Nephron (organoid): ENCODE measurements at regions not wholly inside any gene's neighbourhood (a gene's known extent, or its start where the extent isn't known, plus 50 kb on each side); places are given as distances from the start of the nearest gene placed in this dataset.
A peak's percentile ranks its signal among the peaks of the same experiment; 100 is the strongest.

Source experiments
- H3K27ac Mint-ChIP-seq, 3 experiments: 2 replicates each; pipeline ENCODE4 v1.8.0; 2020; ENCODE audit warnings: mixed read lengths in 3 of 3, mild to moderate bottlenecking in 2 of 3, moderate library complexity in 1 of 3
- H3K27me3 Mint-ChIP-seq: 2 replicates; pipeline ENCODE4 v1.8.0; 2021; ENCODE audit warnings: low read depth, mild to moderate bottlenecking, moderate library complexity, mixed read lengths
- H3K36me3 Mint-ChIP-seq: 2 replicates; pipeline ENCODE4 v1.8.0; 2020; ENCODE audit warnings: low read depth, mixed read lengths
- H3K4me1 Mint-ChIP-seq: 2 replicates; pipeline ENCODE4 v1.8.0; 2020; ENCODE audit warnings: mixed read lengths
- H3K4me3 Mint-ChIP-seq, 3 experiments: 2 replicates each; pipeline ENCODE4 v1.8.0; 2020; ENCODE audit warnings: mild to moderate bottlenecking in 3 of 3, mixed read lengths in 3 of 3, moderate library complexity in 2 of 3
- H3K9me3 Mint-ChIP-seq: 2 replicates; pipeline ENCODE4 v1.8.0; 2020; ENCODE audit warnings: mixed read lengths
- TF ChIP-seq, protein P1 (sequence below), 3 experiments: fragments of 200-600 bp; sonication (generic); IDR thresholded peaks; one replicate each; pipeline ENCODE4 v1.5.0; 2021; ENCODE audit warnings: antibody characterized with exemption in 3 of 3; ENCODE audit not compliant: unreplicated experiment in 3 of 3

DNA sequence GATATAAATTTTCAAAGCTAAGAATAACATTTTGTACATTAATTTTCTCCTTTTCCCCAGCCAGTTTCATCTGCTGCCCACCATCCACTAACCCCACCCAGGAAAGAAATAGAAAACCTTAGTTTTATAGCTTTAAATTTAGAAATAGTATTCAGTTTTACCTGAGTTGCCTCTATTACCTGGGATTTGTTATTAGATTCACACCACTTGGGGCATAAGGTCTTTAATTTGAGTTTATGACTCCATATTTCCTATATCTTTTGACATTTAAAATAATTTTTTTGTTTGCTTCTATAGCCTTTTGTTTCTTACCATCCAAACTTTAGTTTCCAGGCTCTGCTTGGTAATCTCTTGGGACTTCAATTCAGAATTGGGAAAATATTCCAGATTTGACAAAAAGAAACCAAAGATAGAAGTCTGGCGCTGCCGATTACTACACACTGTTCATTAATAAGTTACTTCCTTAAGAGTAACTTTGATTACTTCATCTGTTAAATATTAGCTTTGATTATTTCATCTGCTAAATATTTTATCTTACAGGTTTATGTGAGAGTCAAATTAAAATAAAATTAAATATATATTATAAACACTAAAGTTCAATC is 485.5 kb upstream of the FOXG1 start:
- no peaks in the 10 kb centered on the region for H3K27me3 Mint-ChIP-seq
- H3K4me1 Mint-ChIP-seq, result no peaks in the 10 kb centered on the region
- H3K36me3 Mint-ChIP-seq, result no peaks in the 10 kb centered on the region
- TF ChIP-seq, protein P1, sequence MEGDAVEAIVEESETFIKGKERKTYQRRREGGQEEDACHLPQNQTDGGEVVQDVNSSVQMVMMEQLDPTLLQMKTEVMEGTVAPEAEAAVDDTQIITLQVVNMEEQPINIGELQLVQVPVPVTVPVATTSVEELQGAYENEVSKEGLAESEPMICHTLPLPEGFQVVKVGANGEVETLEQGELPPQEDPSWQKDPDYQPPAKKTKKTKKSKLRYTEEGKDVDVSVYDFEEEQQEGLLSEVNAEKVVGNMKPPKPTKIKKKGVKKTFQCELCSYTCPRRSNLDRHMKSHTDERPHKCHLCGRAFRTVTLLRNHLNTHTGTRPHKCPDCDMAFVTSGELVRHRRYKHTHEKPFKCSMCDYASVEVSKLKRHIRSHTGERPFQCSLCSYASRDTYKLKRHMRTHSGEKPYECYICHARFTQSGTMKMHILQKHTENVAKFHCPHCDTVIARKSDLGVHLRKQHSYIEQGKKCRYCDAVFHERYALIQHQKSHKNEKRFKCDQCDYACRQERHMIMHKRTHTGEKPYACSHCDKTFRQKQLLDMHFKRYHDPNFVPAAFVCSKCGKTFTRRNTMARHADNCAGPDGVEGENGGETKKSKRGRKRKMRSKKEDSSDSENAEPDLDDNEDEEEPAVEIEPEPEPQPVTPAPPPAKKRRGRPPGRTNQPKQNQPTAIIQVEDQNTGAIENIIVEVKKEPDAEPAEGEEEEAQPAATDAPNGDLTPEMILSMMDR (IDR thresholded peaks at IDR 0.05; ENCODE audit: unreplicated experiment in 3 of 3), result no peak
- peak overlapping the region in 2 of 3 experiments; percentile 43 to 60 for H3K27ac Mint-ChIP-seq
- H3K4me3 Mint-ChIP-seq, result no peak overlapping the region
- no peaks in the 10 kb centered on the region for H3K9me3 Mint-ChIP-seq

DNA sequence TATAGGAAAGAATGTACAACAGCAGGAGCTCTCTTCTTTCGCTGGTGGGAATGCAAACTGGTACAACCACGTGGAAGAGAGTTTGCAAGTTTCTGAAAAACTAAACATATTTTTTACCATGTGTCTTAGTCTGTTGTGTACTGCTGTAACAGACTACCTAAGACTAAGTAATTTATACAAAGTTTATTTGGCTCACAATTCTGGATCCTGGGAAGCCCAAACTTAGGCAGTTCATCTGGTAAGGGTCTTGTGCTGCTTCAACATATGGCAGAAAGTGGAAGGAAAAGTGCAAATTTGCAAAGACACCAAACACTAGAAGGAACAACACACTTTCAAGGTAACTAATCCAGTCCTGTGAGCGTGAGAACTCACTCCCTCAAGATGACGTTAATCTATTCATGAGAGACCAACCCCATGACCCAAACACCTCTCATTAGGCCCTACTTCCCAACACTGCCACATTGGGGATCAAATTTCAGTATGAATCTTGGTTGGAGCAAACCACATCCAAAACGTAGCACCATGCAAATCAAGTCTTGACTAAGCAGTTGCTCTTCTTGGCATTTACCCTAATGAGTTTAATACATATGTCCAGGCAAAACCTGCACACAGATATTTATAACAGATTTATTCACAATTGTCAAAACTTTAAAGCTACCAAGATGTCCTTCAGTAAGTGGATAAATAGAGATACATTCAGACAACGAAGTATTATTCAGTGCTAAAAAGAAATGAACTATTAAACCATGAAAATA is 481.9 kb upstream of the FOXG1 start:
- no peaks in the 10 kb centered on the region for H3K9me3 Mint-ChIP-seq
- H3K27ac Mint-ChIP-seq, result no peak overlapping the region
- H3K36me3 Mint-ChIP-seq, result no peaks in the 10 kb centered on the region
- H3K4me3 Mint-ChIP-seq, result no peak overlapping the region
- H3K4me1 Mint-ChIP-seq, result no peaks in the 10 kb centered on the region
- no peaks in the 10 kb centered on the region for H3K27me3 Mint-ChIP-seq
- TF ChIP-seq, protein P1 (IDR thresholded peaks at IDR 0.05; ENCODE audit: unreplicated experiment in 3 of 3), result no peak

DNA sequence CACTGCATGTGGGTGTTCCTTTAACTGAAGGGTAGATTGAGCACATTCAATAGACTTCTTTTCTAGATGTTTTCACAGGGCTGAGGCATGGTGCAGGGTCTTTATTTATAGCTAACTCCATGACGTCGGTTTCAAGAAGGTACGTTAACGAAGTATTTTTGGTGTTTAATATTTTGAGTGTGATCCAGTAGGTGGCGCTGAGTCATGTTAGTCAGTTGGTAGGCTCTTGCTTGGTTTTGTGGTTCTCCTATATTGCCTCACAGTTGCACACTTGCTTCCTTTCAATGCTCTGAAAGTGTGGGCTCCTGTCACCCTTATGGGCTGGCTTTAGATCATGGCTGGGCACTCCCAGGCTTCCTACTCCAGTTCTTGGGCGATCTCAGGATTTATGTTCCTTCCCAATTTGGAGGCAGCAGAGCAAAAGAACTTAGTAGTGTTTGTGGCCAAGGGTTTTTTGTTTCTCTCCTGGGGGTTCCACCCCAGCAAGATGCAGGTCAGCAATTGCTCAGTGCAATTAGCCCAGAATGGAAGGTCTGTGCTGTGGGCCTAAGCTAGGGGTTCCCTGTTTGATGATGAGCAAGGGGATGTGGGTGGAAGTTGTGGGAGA is 471.6 kb upstream of the FOXG1 start:
- TF ChIP-seq, protein P1 (IDR thresholded peaks at IDR 0.05; ENCODE audit: unreplicated experiment in 3 of 3), result peak in 1 of 3 experiments; percentile 15
- Mint-ChIP-seq H3K4me3 (no peak overlapping the region), H3K9me3 (no peaks in the 10 kb centered on the region), H3K27me3 (no peaks in the 10 kb centered on the region), H3K27ac (no peak overlapping the region), H3K36me3 (no peaks in the 10 kb centered on the region), H3K4me1 (no peaks in the 10 kb centered on the region)

DNA sequence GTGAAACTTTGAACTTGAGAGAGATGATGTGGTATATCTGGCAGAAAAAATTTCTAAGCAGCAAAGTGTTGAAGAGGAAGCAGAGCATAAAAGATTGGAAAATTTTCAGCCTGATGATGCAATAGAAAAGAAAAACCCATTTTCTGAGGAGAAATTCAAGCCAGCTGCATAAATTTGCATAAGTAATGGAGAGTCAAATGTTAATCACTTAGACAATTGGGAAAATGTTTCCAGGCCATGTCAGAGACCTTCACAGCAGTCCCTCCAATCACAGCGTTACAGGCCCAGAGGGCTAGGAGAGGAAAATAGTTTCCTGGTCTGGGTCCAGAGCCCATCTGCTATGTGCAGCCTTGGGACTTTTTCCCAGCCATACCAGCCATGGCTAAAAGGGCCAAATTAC is 469.0 kb upstream of the FOXG1 start:
- Mint-ChIP-seq H3K36me3 (no peaks in the 10 kb centered on the region), H3K27ac (no peak overlapping the region), H3K27me3 (no peaks in the 10 kb centered on the region), H3K4me1 (no peaks in the 10 kb centered on the region), H3K9me3 (no peaks in the 10 kb centered on the region), H3K4me3 (no peak overlapping the region)
- TF ChIP-seq, protein P1 (IDR thresholded peaks at IDR 0.05; ENCODE audit: unreplicated experiment in 3 of 3), result no peak

DNA sequence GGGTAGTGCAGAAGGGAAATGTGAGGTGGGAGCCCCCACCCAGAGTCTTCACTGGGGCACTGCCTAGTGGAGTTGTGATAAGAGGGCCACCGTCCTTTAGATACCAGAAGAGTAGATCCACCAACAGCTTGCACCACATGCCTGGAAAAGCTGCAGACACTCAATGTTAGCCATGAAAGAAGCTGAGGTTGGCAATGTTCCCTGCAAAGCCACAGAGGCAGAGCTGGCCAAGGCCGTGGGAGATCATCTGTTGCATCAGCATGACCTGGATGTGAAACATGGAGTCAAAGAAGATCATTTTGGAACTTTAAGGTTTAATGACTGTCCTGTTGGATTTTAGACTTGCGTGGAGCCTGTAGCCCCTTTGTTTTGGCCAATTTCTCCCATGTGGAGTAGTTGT is 468.4 kb upstream of the FOXG1 start:
- Mint-ChIP-seq H3K27me3 (no peaks in the 10 kb centered on the region), H3K36me3 (no peaks in the 10 kb centered on the region), H3K27ac (no peak overlapping the region), H3K4me3 (no peak overlapping the region), H3K9me3 (no peaks in the 10 kb centered on the region), H3K4me1 (no peaks in the 10 kb centered on the region)
- TF ChIP-seq, protein P1 (IDR thresholded peaks at IDR 0.05; ENCODE audit: unreplicated experiment in 3 of 3), result no peak
